ENCODE measurements at regions not wholly inside any gene's neighbourhood (a gene's known extent, or its start where the extent isn't known, plus 50 kb on each side); places are given as distances from the start of the nearest gene placed in this dataset.
A peak's percentile ranks its signal among the peaks of the same experiment; 100 is the strongest.

DNA sequence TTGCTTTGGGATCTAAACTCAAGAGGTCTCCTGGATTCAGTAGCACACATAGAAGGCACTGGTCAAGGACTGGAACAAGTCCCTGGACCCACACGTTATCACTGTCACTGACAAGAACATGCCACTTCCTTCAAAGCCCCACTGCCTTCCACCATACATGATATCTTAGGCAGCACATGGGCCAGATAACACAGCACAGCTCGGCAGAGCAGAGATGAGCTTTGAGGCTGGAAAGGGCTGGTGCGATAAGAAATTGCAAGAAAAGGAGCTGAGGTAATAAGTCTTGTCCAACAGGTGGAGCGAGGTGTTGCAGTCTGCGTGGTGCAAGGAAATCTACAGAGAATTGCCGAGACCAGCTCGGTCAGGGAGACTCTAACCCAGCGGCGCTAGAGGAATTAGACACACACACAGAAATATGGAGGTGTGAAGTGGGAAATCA is 139.8 kb upstream of the CDK13 start (continued):
- TF ChIP-seq, protein P1, sequence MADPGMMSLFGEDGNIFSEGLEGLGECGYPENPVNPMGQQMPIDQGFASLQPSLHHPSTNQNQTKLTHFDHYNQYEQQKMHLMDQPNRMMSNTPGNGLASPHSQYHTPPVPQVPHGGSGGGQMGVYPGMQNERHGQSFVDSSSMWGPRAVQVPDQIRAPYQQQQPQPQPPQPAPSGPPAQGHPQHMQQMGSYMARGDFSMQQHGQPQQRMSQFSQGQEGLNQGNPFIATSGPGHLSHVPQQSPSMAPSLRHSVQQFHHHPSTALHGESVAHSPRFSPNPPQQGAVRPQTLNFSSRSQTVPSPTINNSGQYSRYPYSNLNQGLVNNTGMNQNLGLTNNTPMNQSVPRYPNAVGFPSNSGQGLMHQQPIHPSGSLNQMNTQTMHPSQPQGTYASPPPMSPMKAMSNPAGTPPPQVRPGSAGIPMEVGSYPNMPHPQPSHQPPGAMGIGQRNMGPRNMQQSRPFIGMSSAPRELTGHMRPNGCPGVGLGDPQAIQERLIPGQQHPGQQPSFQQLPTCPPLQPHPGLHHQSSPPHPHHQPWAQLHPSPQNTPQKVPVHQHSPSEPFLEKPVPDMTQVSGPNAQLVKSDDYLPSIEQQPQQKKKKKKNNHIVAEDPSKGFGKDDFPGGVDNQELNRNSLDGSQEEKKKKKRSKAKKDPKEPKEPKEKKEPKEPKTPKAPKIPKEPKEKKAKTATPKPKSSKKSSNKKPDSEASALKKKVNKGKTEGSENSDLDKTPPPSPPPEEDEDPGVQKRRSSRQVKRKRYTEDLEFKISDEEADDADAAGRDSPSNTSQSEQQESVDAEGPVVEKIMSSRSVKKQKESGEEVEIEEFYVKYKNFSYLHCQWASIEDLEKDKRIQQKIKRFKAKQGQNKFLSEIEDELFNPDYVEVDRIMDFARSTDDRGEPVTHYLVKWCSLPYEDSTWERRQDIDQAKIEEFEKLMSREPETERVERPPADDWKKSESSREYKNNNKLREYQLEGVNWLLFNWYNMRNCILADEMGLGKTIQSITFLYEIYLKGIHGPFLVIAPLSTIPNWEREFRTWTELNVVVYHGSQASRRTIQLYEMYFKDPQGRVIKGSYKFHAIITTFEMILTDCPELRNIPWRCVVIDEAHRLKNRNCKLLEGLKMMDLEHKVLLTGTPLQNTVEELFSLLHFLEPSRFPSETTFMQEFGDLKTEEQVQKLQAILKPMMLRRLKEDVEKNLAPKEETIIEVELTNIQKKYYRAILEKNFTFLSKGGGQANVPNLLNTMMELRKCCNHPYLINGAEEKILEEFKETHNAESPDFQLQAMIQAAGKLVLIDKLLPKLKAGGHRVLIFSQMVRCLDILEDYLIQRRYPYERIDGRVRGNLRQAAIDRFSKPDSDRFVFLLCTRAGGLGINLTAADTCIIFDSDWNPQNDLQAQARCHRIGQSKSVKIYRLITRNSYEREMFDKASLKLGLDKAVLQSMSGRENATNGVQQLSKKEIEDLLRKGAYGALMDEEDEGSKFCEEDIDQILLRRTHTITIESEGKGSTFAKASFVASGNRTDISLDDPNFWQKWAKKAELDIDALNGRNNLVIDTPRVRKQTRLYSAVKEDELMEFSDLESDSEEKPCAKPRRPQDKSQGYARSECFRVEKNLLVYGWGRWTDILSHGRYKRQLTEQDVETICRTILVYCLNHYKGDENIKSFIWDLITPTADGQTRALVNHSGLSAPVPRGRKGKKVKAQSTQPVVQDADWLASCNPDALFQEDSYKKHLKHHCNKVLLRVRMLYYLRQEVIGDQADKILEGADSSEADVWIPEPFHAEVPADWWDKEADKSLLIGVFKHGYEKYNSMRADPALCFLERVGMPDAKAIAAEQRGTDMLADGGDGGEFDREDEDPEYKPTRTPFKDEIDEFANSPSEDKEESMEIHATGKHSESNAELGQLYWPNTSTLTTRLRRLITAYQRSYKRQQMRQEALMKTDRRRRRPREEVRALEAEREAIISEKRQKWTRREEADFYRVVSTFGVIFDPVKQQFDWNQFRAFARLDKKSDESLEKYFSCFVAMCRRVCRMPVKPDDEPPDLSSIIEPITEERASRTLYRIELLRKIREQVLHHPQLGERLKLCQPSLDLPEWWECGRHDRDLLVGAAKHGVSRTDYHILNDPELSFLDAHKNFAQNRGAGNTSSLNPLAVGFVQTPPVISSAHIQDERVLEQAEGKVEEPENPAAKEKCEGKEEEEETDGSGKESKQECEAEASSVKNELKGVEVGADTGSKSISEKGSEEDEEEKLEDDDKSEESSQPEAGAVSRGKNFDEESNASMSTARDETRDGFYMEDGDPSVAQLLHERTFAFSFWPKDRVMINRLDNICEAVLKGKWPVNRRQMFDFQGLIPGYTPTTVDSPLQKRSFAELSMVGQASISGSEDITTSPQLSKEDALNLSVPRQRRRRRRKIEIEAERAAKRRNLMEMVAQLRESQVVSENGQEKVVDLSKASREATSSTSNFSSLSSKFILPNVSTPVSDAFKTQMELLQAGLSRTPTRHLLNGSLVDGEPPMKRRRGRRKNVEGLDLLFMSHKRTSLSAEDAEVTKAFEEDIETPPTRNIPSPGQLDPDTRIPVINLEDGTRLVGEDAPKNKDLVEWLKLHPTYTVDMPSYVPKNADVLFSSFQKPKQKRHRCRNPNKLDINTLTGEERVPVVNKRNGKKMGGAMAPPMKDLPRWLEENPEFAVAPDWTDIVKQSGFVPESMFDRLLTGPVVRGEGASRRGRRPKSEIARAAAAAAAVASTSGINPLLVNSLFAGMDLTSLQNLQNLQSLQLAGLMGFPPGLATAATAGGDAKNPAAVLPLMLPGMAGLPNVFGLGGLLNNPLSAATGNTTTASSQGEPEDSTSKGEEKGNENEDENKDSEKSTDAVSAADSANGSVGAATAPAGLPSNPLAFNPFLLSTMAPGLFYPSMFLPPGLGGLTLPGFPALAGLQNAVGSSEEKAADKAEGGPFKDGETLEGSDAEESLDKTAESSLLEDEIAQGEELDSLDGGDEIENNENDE (IDR thresholded peaks at IDR 0.05; ENCODE audit: low read depth, low read length): no peak
- TF ChIP-seq STAT5B (CRISPR knock-in tag; IDR thresholded peaks at IDR 0.05) (no peak), ESRRA (IDR thresholded peaks at IDR 0.05; ENCODE audit: borderline replicate concordance, low read depth) (peak; percentile 62; the same call in 1 of the 2 replicates), KDM1A (IDR thresholded peaks at IDR 0.05) (peak; percentile 94 to 96), POLR2B (IDR thresholded peaks at IDR 0.05; ENCODE audit: low read depth, partially characterized antibody) (no peak), TCF7L2 (IDR thresholded peaks at IDR 0.05; ENCODE audit: low read depth, low read length) (no peak), PURB (CRISPR knock-in tag; IDR thresholded peaks at IDR 0.05; ENCODE audit: low read depth) (no peak)
- TF ChIP-seq, protein P2, sequence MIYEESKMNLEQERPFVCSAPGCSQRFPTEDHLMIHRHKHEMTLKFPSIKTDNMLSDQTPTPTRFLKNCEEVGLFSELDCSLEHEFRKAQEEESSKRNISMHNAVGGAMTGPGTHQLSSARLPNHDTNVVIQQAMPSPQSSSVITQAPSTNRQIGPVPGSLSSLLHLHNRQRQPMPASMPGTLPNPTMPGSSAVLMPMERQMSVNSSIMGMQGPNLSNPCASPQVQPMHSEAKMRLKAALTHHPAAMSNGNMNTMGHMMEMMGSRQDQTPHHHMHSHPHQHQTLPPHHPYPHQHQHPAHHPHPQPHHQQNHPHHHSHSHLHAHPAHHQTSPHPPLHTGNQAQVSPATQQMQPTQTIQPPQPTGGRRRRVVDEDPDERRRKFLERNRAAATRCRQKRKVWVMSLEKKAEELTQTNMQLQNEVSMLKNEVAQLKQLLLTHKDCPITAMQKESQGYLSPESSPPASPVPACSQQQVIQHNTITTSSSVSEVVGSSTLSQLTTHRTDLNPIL (CRISPR knock-in tag; IDR thresholded peaks at IDR 0.05): no peak
- TF ChIP-seq, protein P3, sequence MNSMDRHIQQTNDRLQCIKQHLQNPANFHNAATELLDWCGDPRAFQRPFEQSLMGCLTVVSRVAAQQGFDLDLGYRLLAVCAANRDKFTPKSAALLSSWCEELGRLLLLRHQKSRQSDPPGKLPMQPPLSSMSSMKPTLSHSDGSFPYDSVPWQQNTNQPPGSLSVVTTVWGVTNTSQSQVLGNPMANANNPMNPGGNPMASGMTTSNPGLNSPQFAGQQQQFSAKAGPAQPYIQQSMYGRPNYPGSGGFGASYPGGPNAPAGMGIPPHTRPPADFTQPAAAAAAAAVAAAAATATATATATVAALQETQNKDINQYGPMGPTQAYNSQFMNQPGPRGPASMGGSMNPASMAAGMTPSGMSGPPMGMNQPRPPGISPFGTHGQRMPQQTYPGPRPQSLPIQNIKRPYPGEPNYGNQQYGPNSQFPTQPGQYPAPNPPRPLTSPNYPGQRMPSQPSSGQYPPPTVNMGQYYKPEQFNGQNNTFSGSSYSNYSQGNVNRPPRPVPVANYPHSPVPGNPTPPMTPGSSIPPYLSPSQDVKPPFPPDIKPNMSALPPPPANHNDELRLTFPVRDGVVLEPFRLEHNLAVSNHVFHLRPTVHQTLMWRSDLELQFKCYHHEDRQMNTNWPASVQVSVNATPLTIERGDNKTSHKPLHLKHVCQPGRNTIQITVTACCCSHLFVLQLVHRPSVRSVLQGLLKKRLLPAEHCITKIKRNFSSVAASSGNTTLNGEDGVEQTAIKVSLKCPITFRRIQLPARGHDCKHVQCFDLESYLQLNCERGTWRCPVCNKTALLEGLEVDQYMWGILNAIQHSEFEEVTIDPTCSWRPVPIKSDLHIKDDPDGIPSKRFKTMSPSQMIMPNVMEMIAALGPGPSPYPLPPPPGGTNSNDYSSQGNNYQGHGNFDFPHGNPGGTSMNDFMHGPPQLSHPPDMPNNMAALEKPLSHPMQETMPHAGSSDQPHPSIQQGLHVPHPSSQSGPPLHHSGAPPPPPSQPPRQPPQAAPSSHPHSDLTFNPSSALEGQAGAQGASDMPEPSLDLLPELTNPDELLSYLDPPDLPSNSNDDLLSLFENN (IDR thresholded peaks at IDR 0.05; ENCODE audit: low read depth in 2 of 2, low read length in 2 of 2): peak in 1 of 2 experiments; percentile 98; a peak in 2 of 4 replicates

All from K562 (cell line).